ENCODE measurements at regions not wholly inside any gene's neighbourhood (a gene's known extent, or its start where the extent isn't known, plus 50 kb on each side); places are given as distances from the start of the nearest gene placed in this dataset.

- no peak for DNase-seq
- no peak overlapping the region for H3K27ac Mint-ChIP-seq
- Histone ChIP-seq H3K27me3 (ENCODE audit: insufficient read depth, low read length, poor library complexity, severe bottlenecking) (no peaks in the 10 kb centered on the region), H3K36me3 (ENCODE audit: insufficient read depth, low read length) (no peaks in the 10 kb centered on the region), H3K4me3 (ENCODE audit: low read length) (no peak overlapping the region), H3K4me1 (ENCODE audit: insufficient read depth, low read length) (no peaks in the 10 kb centered on the region), H3K27ac (ENCODE audit: low read depth, low read length) (no peak overlapping the region), H3K9me3 (ENCODE audit: low read length) (no peaks in the 10 kb centered on the region)
- POLR2A ChIA-PET, result no interaction called here
- H3K9me3 Mint-ChIP-seq, result peaks cover 0 to 5% (median 2%) of the 10 kb centered on the region in 5 donors
- peaks cover 16 to 22% (median 22%) of the 10 kb centered on the region in 3 donors for H3K4me1 Mint-ChIP-seq
- H3K27me3 Mint-ChIP-seq, result peaks cover 9 to 13% of the 10 kb centered on the region in 2 donors
- no peak overlapping the region for H3K4me3 Mint-ChIP-seq
- H3K36me3 Mint-ChIP-seq, result no peaks in the 10 kb centered on the region
- CTCF ChIA-PET, result no interaction called here
These were observed 59.1 kb upstream of the BOD1L2 start for GRCh38 chr18:57087644-57088376.

GRCh38 chr18:57088883-57089282, 58.0 kb upstream of the BOD1L2 start:
- POLR2A ChIA-PET, result no interaction called here
- H3K27me3 ChIP-seq (ENCODE audit: insufficient read depth, low read length, poor library complexity, severe bottlenecking), result no peaks in the 10 kb centered on the region
- CTCF ChIA-PET, result no interaction called here

GRCh38 chr18:57089702-57090101, 57.2 kb upstream of the BOD1L2 start:
- Mint-ChIP-seq H3K4me3 (no peak overlapping the region), H3K36me3 (no peaks in the 10 kb centered on the region), H3K4me1 (peaks cover 6 to 9% (median 9%) of the 10 kb centered on the region in 3 donors), H3K27me3 (peaks cover 9 to 13% of the 10 kb centered on the region in 2 donors), H3K9me3 (no peaks in the 10 kb centered on the region), H3K27ac (no peak overlapping the region)
- no peaks in the 10 kb centered on the region for H3K27me3 ChIP-seq (ENCODE audit: insufficient read depth, low read length, poor library complexity, severe bottlenecking)
- no peaks in the 10 kb centered on the region for H3K36me3 ChIP-seq (ENCODE audit: insufficient read depth, low read length)
- no peaks in the 10 kb centered on the region for H3K4me1 ChIP-seq (ENCODE audit: insufficient read depth, low read length)
- H3K4me3 ChIP-seq (ENCODE audit: low read length), result no peak overlapping the region
- no peak for DNase-seq
- H3K9me3 ChIP-seq (ENCODE audit: low read length), result no peaks in the 10 kb centered on the region
- ChIA-PET CTCF (no interaction called here), POLR2A (no interaction called here)
- H3K27ac ChIP-seq (ENCODE audit: low read depth, low read length), result no peak overlapping the region

More at GRCh38 chr18:57088883-57089282, 58.0 kb upstream of the BOD1L2 start:
- H3K4me1 ChIP-seq (ENCODE audit: insufficient read depth, low read length), result no peaks in the 10 kb centered on the region
- Mint-ChIP-seq H3K4me1 (peaks cover 14 to 17% (median 17%) of the 10 kb centered on the region in 3 donors), H3K9me3 (peaks cover 0 to 1% (median 0%) of the 10 kb centered on the region in 5 donors), H3K27ac (peak overlapping the region in 2 of 8 donors; percentile 22), H3K36me3 (no peaks in the 10 kb centered on the region), H3K4me3 (no peak overlapping the region), H3K27me3 (peaks cover 9 to 13% of the 10 kb centered on the region in 2 donors)
- H3K36me3 ChIP-seq (ENCODE audit: insufficient read depth, low read length), result no peaks in the 10 kb centered on the region
- no peaks in the 10 kb centered on the region for H3K9me3 ChIP-seq (ENCODE audit: low read length)
- DNase-seq, result no peak
- H3K27ac ChIP-seq (ENCODE audit: low read depth, low read length), result no peak overlapping the region
- no peak overlapping the region for H3K4me3 ChIP-seq (ENCODE audit: low read length)

GRCh38 chr18:57091231-57091630, 55.7 kb upstream of the BOD1L2 start:
- Mint-ChIP-seq H3K4me3 (no peak overlapping the region), H3K27me3 (peaks cover 5 to 10% of the 10 kb centered on the region in 2 donors), H3K4me1 (no peaks in the 10 kb centered on the region), H3K27ac (no peak overlapping the region), H3K9me3 (no peaks in the 10 kb centered on the region), H3K36me3 (no peaks in the 10 kb centered on the region)
- Histone ChIP-seq H3K27me3 (ENCODE audit: insufficient read depth, low read length, poor library complexity, severe bottlenecking) (no peaks in the 10 kb centered on the region), H3K9me3 (ENCODE audit: low read length) (no peaks in the 10 kb centered on the region), H3K27ac (ENCODE audit: low read depth, low read length) (no peak overlapping the region), H3K4me1 (ENCODE audit: insufficient read depth, low read length) (no peaks in the 10 kb centered on the region), H3K36me3 (ENCODE audit: insufficient read depth, low read length) (no peaks in the 10 kb centered on the region), H3K4me3 (ENCODE audit: low read length) (no peak overlapping the region)
- no peak for DNase-seq
- CTCF ChIA-PET, result interaction anchor here (1.1 kb wide), 1 partner anchor 9 kb away, joined by 3 read pairs; no protein-coding TSS in a partner anchor
- POLR2A ChIA-PET, result no interaction called here

DNA sequence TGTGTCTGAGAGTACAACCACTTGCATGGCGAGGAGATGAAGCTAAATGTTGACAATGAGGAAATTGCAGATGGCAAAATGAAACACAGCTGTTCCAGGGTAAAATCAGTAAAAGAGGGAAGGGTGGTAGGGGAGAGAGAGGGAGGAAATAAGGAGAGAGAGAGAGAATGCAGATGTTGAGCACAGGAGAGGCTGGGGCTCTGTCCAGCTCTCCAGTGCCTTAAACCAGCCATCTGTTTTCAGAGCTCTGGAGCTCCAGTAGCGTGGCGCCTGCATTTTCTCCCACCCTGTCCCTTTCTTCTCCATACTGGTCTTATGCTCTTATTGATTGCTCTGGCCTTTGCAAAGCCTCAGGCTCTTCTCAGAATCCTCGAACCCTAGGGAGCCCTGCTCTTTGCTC, 52.7 kb upstream of the BOD1L2 start:
- H3K4me3 ChIP-seq (ENCODE audit: low read length), result no peak overlapping the region
- H3K27ac Mint-ChIP-seq, result no peak overlapping the region
- DNase-seq, result no peak
- H3K4me1 ChIP-seq (ENCODE audit: insufficient read depth, low read length), result no peaks in the 10 kb centered on the region
- H3K4me1 Mint-ChIP-seq, result no peaks in the 10 kb centered on the region
- H3K27me3 ChIP-seq (ENCODE audit: insufficient read depth, low read length, poor library complexity, severe bottlenecking), result no peaks in the 10 kb centered on the region
- CTCF ChIA-PET, result no interaction called here
- no peak overlapping the region for H3K4me3 Mint-ChIP-seq
- POLR2A ChIA-PET, result no interaction called here
- peaks cover 0 to 2% (median under 1%) of the 10 kb centered on the region in 5 donors for H3K9me3 Mint-ChIP-seq
- H3K27ac ChIP-seq (ENCODE audit: low read depth, low read length), result no peak overlapping the region
- H3K27me3 Mint-ChIP-seq, result peaks cover 4 to 7% of the 10 kb centered on the region in 2 donors
- H3K36me3 ChIP-seq (ENCODE audit: insufficient read depth, low read length), result no peaks in the 10 kb centered on the region
- no peaks in the 10 kb centered on the region for H3K36me3 Mint-ChIP-seq
- H3K9me3 ChIP-seq (ENCODE audit: low read length), result no peaks in the 10 kb centered on the region

- Mint-ChIP-seq H3K36me3 (no peaks in the 10 kb centered on the region), H3K4me3 (no peak overlapping the region), H3K4me1 (no peaks in the 10 kb centered on the region), H3K9me3 (peaks cover 0 to 11% (median 5%) of the 10 kb centered on the region in 5 donors), H3K27me3 (peaks cover 4% of the 10 kb centered on the region in 2 donors), H3K27ac (no peak overlapping the region)
- Histone ChIP-seq H3K27me3 (ENCODE audit: insufficient read depth, low read length, poor library complexity, severe bottlenecking) (no peaks in the 10 kb centered on the region), H3K36me3 (ENCODE audit: insufficient read depth, low read length) (no peaks in the 10 kb centered on the region), H3K27ac (ENCODE audit: low read depth, low read length) (no peak overlapping the region), H3K4me1 (ENCODE audit: insufficient read depth, low read length) (no peaks in the 10 kb centered on the region), H3K4me3 (ENCODE audit: low read length) (no peak overlapping the region), H3K9me3 (ENCODE audit: low read length) (no peaks in the 10 kb centered on the region)
- ChIA-PET POLR2A (no interaction called here), CTCF (no interaction called here)
- DNase-seq, result no peak
These were observed 51.0 kb upstream of the BOD1L2 start for GRCh38 chr18:57095884-57096283.

Measured in CD8-positive, alpha-beta memory T cell (primary cell).